ENCODE measurements at regions not wholly inside any gene's neighbourhood (a gene's known extent, or its start where the extent isn't known, plus 50 kb on each side); places are given as distances from the start of the nearest gene placed in this dataset.
A peak's percentile ranks its signal among the peaks of the same experiment; 100 is the strongest.
"Not testable (repeated sequence)": the region's sequence is repeated elsewhere in the genome, so short reads cannot be mapped to it uniquely, and the experiment has no call there.

GRCh38 chr17:45580924-45581323 lies 90.4 kb upstream of the PLEKHM1 start:
- no peak for DNase-seq (ENCODE audit: low spot score)
- TF ChIP-seq CTCF (IDR thresholded peaks at IDR 0.05; ENCODE audit: poor library complexity) (no peak), EZH2 (IDR thresholded peaks at IDR 0.05; ENCODE audit: borderline replicate concordance) (no peak), EZH2phosphoT487 (IDR thresholded peaks at IDR 0.05; ENCODE audit: low read depth, severe bottlenecking, unreplicated experiment) (no peak)

GRCh38 chr17:45581860-45582259 lies 91.3 kb upstream of the PLEKHM1 start:
- H3K4me1 ChIP-seq (ENCODE audit: insufficient read depth), result no peaks in the 10 kb centered on the region
- H3K9me2 ChIP-seq (replicated peaks; ENCODE audit: insufficient read depth), result no peaks in the 10 kb centered on the region
- H3K27me3 ChIP-seq, result peaks cover 5% of the 10 kb centered on the region
- H3K36me3 ChIP-seq (replicated peaks; ENCODE audit: insufficient read depth, low read depth), result peaks cover 3% of the 10 kb centered on the region
- TF ChIP-seq EZH2 (IDR thresholded peaks at IDR 0.05; ENCODE audit: borderline replicate concordance) (no peak), CTCF (IDR thresholded peaks at IDR 0.05; ENCODE audit: poor library complexity) (no peak), EZH2phosphoT487 (IDR thresholded peaks at IDR 0.05; ENCODE audit: low read depth, severe bottlenecking, unreplicated experiment) (no peak)
- no peak overlapping the region for H2AFZ ChIP-seq
- H3K79me2 ChIP-seq, result peaks cover 74% of the 10 kb centered on the region
- H4K20me1 ChIP-seq (ENCODE audit: insufficient read depth, poor library complexity, severe bottlenecking), result peaks cover 11% of the 10 kb centered on the region
- DNase-seq (ENCODE audit: low spot score), result no peak
- no peak overlapping the region for H3K27ac ChIP-seq
- WGBS (ENCODE audit: low lambda C conversion rate, missing lambda C conversion rate), result 91% methylated on average over 9 of the region's 9 CpGs
- H3K4me2 ChIP-seq, result no peak overlapping the region
- no peak overlapping the region for H3K4me3 ChIP-seq
- no peaks in the 10 kb centered on the region for H3K9me3 ChIP-seq (ENCODE audit: low read depth)

More at GRCh38 chr17:45580924-45581323, 90.4 kb upstream of the PLEKHM1 start:
- Histone ChIP-seq H3K36me3 (replicated peaks; ENCODE audit: insufficient read depth, low read depth) (peaks cover 3% of the 10 kb centered on the region), H4K20me1 (ENCODE audit: insufficient read depth, poor library complexity, severe bottlenecking) (peaks cover 11% of the 10 kb centered on the region), H2AFZ (no peak overlapping the region), H3K79me2 (peaks cover 84% of the 10 kb centered on the region), H3K27me3 (peaks cover 5% of the 10 kb centered on the region), H3K4me2 (no peak overlapping the region), H3K4me1 (ENCODE audit: insufficient read depth) (no peaks in the 10 kb centered on the region), H3K9me2 (replicated peaks; ENCODE audit: insufficient read depth) (no peaks in the 10 kb centered on the region), H3K4me3 (no peak overlapping the region), H3K9me3 (ENCODE audit: low read depth) (no peaks in the 10 kb centered on the region), H3K27ac (no peak overlapping the region)
- 81% methylated on average over 7 of the region's 7 CpGs for WGBS (ENCODE audit: low lambda C conversion rate, missing lambda C conversion rate)

- peak overlapping the region; percentile 96 for H2AFZ ChIP-seq
- under 1% methylated on average over 53 of the region's 62 CpGs for WGBS (ENCODE audit: low lambda C conversion rate, missing lambda C conversion rate)
Measured at GRCh38 chr17:45584092-45585036, 93.8 kb upstream of the PLEKHM1 start.

GRCh38 chr17:45585037-45585733 lies 94.7 kb upstream of the PLEKHM1 start:
- not testable (repeated sequence) for H3K27me3 ChIP-seq; H4K20me1 ChIP-seq (ENCODE audit: insufficient read depth, poor library complexity, severe bottlenecking); H3K9me3 ChIP-seq (ENCODE audit: low read depth); H3K4me1 ChIP-seq (ENCODE audit: insufficient read depth); H3K36me3 ChIP-seq (replicated peaks; ENCODE audit: insufficient read depth, low read depth); H3K9me2 ChIP-seq (replicated peaks; ENCODE audit: insufficient read depth)
- peaks cover 41% of the 10 kb centered on the region for H3K79me2 ChIP-seq
- peak; percentile 95 for DNase-seq (ENCODE audit: low spot score)
- peak overlapping the region; percentile 100 for H3K4me3 ChIP-seq
- whole genome bisulfite sequencing (ENCODE audit: low lambda C conversion rate, missing lambda C conversion rate), result 3% methylated on average over 30 of the region's 56 CpGs
- peak overlapping the region; percentile 96 for H2AFZ ChIP-seq
- peak overlapping the region; percentile 97 for H3K27ac ChIP-seq
- peak overlapping the region; percentile 89 for H3K4me2 ChIP-seq

More at GRCh38 chr17:45584092-45585036, 93.8 kb upstream of the PLEKHM1 start:
- Histone ChIP-seq H3K27ac (peak overlapping the region; percentile 97), H3K36me3 (replicated peaks; ENCODE audit: insufficient read depth, low read depth) (peaks cover 3% of the 10 kb centered on the region), H3K4me1 (ENCODE audit: insufficient read depth) (no peaks in the 10 kb centered on the region), H4K20me1 (ENCODE audit: insufficient read depth, poor library complexity, severe bottlenecking) (peaks cover 4% of the 10 kb centered on the region), H3K9me2 (replicated peaks; ENCODE audit: insufficient read depth) (no peaks in the 10 kb centered on the region), H3K9me3 (ENCODE audit: low read depth) (no peaks in the 10 kb centered on the region), H3K4me3 (peak overlapping the region; percentile 100), H3K27me3 (peaks cover 5% of the 10 kb centered on the region), H3K79me2 (peaks cover 49% of the 10 kb centered on the region), H3K4me2 (peak overlapping the region; percentile 89)
- TF ChIP-seq EZH2phosphoT487 (IDR thresholded peaks at IDR 0.05; ENCODE audit: low read depth, severe bottlenecking, unreplicated experiment), result no peak
- peak; percentile 79 for DNase-seq (ENCODE audit: low spot score)

GRCh38 chr17:45585794-45586650 lies 95.5 kb upstream of the PLEKHM1 start:
- not testable (repeated sequence) for H4K20me1 ChIP-seq (ENCODE audit: insufficient read depth, poor library complexity, severe bottlenecking); H3K27me3 ChIP-seq; H3K9me3 ChIP-seq (ENCODE audit: low read depth); H3K4me1 ChIP-seq (ENCODE audit: insufficient read depth); H3K9me2 ChIP-seq (replicated peaks; ENCODE audit: insufficient read depth); H3K36me3 ChIP-seq (replicated peaks; ENCODE audit: insufficient read depth, low read depth); DNase-seq (ENCODE audit: low spot score); H2AFZ ChIP-seq; H3K27ac ChIP-seq
- WGBS (ENCODE audit: low lambda C conversion rate, missing lambda C conversion rate), result 20% methylated on average over 32 of the region's 62 CpGs
- H3K4me3 ChIP-seq, result peak overlapping the region; percentile 18
- peaks cover 33% of the 10 kb centered on the region for H3K79me2 ChIP-seq
- peak overlapping the region; percentile 89 for H3K4me2 ChIP-seq

- not testable (repeated sequence) for H3K4me3 ChIP-seq; H3K9me3 ChIP-seq (ENCODE audit: low read depth); H3K27me3 ChIP-seq; DNase-seq (ENCODE audit: low spot score); H4K20me1 ChIP-seq (ENCODE audit: insufficient read depth, poor library complexity, severe bottlenecking); H3K9me2 ChIP-seq (replicated peaks; ENCODE audit: insufficient read depth); H3K27ac ChIP-seq; H3K4me2 ChIP-seq; H2AFZ ChIP-seq; H3K36me3 ChIP-seq (replicated peaks; ENCODE audit: insufficient read depth, low read depth); H3K4me1 ChIP-seq (ENCODE audit: insufficient read depth)
- WGBS (ENCODE audit: low lambda C conversion rate, missing lambda C conversion rate), result 60% methylated on average over 1 of the region's 6 CpGs
- peaks cover 28% of the 10 kb centered on the region for H3K79me2 ChIP-seq
Measured at GRCh38 chr17:45586651-45586934, 96.1 kb upstream of the PLEKHM1 start.
